ENCODE measurements at regions not wholly inside any gene's neighbourhood (a gene's known extent, or its start where the extent isn't known, plus 50 kb on each side); places are given as distances from the start of the nearest gene placed in this dataset.
"Not testable (repeated sequence)": the region's sequence is repeated elsewhere in the genome, so short reads cannot be mapped to it uniquely, and the experiment has no call there.

DNA sequence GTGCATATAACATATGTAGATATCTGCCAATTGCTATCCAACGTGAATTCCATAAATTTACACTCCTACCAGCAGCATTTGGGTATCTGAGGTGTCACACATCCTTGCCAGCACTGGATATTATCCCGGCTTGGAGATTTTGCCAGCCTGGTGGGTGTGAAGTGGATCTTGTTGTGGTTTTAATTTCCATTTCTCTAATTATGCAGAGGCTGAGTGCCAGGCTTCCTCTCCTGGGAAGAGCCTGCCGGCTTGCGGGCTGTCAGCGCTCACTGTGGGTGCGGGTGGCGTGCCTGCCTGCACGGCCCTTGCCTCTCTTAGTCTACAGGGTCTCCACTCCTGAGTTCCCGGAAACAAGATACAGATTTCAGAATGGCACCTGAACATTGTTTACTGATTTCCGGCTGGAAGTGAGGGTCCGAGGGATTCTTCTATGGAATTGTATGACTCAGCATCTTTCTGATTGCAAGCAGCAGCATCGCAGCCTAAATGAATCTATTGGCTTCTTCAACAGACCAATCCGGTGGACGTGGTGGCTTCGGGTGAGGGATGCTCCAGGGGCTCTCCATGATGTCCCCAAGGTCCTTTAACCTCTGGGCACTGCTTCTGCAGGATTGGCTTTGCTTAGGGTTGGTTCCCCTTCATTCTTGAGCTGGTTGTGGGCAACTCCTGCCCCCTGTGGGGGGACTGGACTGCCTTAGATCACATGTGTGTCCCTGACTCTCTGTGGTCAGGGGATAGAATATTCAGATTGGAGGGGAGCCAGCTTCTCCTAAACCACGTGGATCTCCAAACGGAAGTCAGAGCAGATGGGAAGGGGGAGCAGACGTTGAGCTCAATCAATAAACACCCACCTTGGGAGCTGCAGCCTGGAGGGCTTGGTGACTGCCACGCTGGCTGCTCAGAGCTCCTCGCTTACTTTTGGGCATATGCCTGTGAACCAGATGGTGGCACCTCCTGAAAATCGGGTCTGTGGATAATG lies 58.0 kb upstream of the LRPAP1 start:
- H3K27me3 Mint-ChIP-seq = peaks cover 16% of the 10 kb centered on the region
- H3K4me3 Mint-ChIP-seq; H3K27ac Mint-ChIP-seq; H3K9me3 Mint-ChIP-seq; H3K36me3 Mint-ChIP-seq (ENCODE audit: low read depth); DNase-seq; H3K4me1 Mint-ChIP-seq (ENCODE audit: low read depth): not testable (repeated sequence)

DNA sequence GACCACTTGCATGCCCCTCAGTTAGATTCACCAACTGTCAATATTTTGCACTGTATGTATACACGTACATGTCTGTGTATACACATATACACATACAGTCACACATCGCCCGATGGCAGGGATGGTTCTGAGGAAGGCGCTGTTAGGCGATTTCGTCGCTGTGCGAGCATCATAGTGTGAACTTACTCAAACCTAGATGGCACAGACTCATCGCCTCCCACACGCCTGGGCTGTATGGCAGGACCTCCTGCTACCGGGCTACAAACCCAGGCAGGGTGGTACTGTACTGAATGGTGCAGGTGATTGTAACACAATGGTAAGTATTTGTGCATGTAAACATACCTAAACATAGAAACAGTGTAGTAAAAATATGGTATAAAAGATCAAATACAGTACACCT lies 57.2 kb upstream of the LRPAP1 start:
- H3K27ac Mint-ChIP-seq; H3K9me3 Mint-ChIP-seq; H3K36me3 Mint-ChIP-seq (ENCODE audit: low read depth); DNase-seq; H3K4me1 Mint-ChIP-seq (ENCODE audit: low read depth); H3K4me3 Mint-ChIP-seq: not testable (repeated sequence)
- H3K27me3 Mint-ChIP-seq = peaks cover 12% of the 10 kb centered on the region

- H3K27ac Mint-ChIP-seq; H3K4me3 Mint-ChIP-seq; H3K9me3 Mint-ChIP-seq; H3K4me1 Mint-ChIP-seq (ENCODE audit: low read depth); DNase-seq; H3K27me3 Mint-ChIP-seq; H3K36me3 Mint-ChIP-seq (ENCODE audit: low read depth): not testable (repeated sequence)
Measured at GRCh38 chr4:3588517-3589194, 56.4 kb upstream of the LRPAP1 start.

DNA sequence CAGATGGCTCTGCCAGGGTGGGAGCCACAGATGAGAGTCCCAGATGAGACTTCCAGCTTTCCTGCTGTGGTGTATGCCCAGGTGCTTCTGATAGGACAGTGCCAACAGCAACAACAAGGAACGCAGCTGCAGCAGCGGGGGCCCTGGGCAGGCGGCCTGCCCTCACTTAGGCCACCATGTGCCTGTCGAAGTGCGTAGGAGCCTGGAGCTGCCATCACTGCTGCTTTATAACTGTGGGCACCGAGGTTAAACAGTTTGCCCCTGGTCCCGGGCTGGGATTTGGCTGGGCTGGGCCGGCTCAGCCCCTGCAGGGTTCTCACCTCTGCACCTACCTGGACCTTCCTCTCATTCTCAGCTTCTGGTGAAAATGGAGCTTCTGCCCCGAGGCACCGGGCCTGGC lies 54.4 kb upstream of the LRPAP1 start:
- not testable (repeated sequence) for DNase-seq; H3K27me3 Mint-ChIP-seq; H3K4me3 Mint-ChIP-seq; H3K27ac Mint-ChIP-seq; H3K4me1 Mint-ChIP-seq (ENCODE audit: low read depth); H3K9me3 Mint-ChIP-seq; H3K36me3 Mint-ChIP-seq (ENCODE audit: low read depth)

DNA sequence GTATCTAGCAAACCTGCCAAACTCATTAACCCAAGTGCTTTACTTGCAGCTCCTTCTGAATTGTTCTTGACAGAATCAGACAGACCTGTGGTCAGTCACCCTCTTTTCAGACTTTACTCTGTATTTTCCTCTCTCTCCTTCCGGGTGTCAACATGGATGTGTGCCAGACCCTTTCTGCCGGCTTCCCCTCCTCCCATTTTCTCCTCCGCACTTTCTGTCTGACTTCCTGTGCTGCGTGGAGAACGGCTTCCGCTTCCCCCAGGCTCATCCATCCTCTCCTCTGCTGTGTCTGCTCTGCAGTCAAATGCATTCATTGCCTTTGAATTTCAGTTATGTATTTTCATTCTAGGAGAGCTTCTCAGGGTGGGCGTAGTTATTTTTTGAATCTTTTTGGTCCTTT lies 53.3 kb upstream of the LRPAP1 start:
- H3K36me3 Mint-ChIP-seq (ENCODE audit: low read depth); H3K9me3 Mint-ChIP-seq; H3K4me3 Mint-ChIP-seq; DNase-seq; H3K27ac Mint-ChIP-seq; H3K4me1 Mint-ChIP-seq (ENCODE audit: low read depth): not testable (repeated sequence)
- peaks cover 12% of the 10 kb centered on the region for H3K27me3 Mint-ChIP-seq

DNA sequence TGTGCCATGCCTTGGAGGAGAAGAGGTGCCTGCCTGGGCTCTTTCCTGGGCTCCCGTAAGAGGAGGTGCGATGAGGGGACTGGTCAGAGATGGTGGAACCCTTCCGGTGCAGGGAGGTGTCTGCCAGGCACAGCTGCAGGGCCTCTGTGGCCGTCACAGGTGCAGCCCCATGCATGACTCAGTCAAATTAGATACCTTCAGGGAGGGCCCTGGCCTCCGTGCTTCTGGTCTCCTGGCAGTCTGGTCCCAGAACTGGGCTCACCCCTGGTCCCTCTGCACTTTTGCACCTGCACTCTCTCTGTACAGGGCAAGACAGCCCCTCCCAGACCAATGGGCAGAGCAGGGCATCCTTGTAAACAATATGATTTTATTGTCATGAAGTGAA lies 49.9 kb upstream of the LRPAP1 start:
- Mint-ChIP-seq H3K4me1 (ENCODE audit: low read depth) (peaks cover 4% of the 10 kb centered on the region), H3K36me3 (ENCODE audit: low read depth) (no peaks in the 10 kb centered on the region), H3K4me3 (no peak overlapping the region), H3K9me3 (no peaks in the 10 kb centered on the region), H3K27ac (no peak overlapping the region), H3K27me3 (peaks cover 15% of the 10 kb centered on the region)
- no peak for DNase-seq

Data from activated T-cell treated with anti-CD3 and anti-CD28 coated beads, Interleukin-2, amount 50 U/mL, for 24 hours (primary cell).